HepG2 (cell line): ENCODE measurements at regions not wholly inside any gene's neighbourhood (a gene's known extent, or its start where the extent isn't known, plus 50 kb on each side); places are given as distances from the start of the nearest gene placed in this dataset.

ENCODE experiments used
- FLYWCH1 ChIP-seq: sonication (generic); formaldehyde crosslinking; IDR thresholded peaks from 2 replicates; pipeline ENCODE4 v1.8.1; 2023; ENCODE audit warnings: mild to moderate bottlenecking, missing genetic modification reagents
- GFI1 ChIP-seq: sonication (generic); formaldehyde crosslinking; IDR thresholded peaks from 2 replicates; pipeline ENCODE4 v1.5.0; 2020; ENCODE audit warnings: missing genetic modification reagents, mild to moderate bottlenecking, borderline replicate concordance
- GPN1 ChIP-seq: sonication (generic); formaldehyde crosslinking; IDR thresholded peaks from 2 replicates; pipeline ENCODE4 v1.5.1; 2020; ENCODE audit warnings: missing genetic modification reagents, borderline replicate concordance
- HDAC2 ChIP-seq: sonication (generic); formaldehyde crosslinking; IDR thresholded peaks from 2 replicates; pipeline ENCODE4 v1.4.0; 2020; ENCODE audit warnings: missing genetic modification reagents
- IRF2 ChIP-seq: IDR thresholded peaks from 2 replicates; pipeline ENCODE4 v1.6.1; 2018; ENCODE audit warnings: missing genetic modification reagents, missing compliant biosample characterization
- JDP2 ChIP-seq: sonication (generic); formaldehyde crosslinking; IDR thresholded peaks from 2 replicates; pipeline ENCODE4 v1.8.1; 2022; ENCODE audit warnings: missing genetic modification reagents, borderline replicate concordance
- MTF1 ChIP-seq: sonication (generic); formaldehyde crosslinking; IDR thresholded peaks from 2 replicates; pipeline ENCODE4 v1.5.0; 2020; ENCODE audit warnings: missing genetic modification reagents
- MXD3 ChIP-seq: IDR thresholded peaks from 2 replicates; pipeline ENCODE4 v1.6.1; 2016; ENCODE audit warnings: mild to moderate bottlenecking, missing biosample characterization, missing genetic modification reagents
- MYPOP ChIP-seq: sonication (generic); formaldehyde crosslinking; IDR thresholded peaks from 2 replicates; pipeline ENCODE4 v1.8.1; 2023; ENCODE audit warnings: mild to moderate bottlenecking, moderate library complexity, missing genetic modification reagents
- NFE2L1 ChIP-seq: sonication (generic); formaldehyde crosslinking; IDR thresholded peaks from 2 replicates; pipeline ENCODE4 v1.4.0; 2020; ENCODE audit warnings: missing genetic modification reagents, mild to moderate bottlenecking, borderline replicate concordance
- NFYC ChIP-seq: IDR thresholded peaks from 2 replicates; pipeline ENCODE4 v1.6.1; 2016; ENCODE audit warnings: missing genetic modification reagents, missing compliant biosample characterization
- PHF5A ChIP-seq: IDR thresholded peaks from one replicate; pipeline ENCODE4 v1.6.1; 2018; ENCODE audit warnings: low read depth, missing genetic modification reagents; ENCODE audit not compliant: unreplicated experiment
- RBM39 ChIP-seq: fragments of 200-400 bp; formaldehyde crosslinking; IDR thresholded peaks from one replicate; pipeline ENCODE4 v1.6.1; 2018; ENCODE audit warnings: antibody characterized with exemption, mild to moderate bottlenecking, low read depth, low read length; ENCODE audit not compliant: poor library complexity, severe bottlenecking
- RXRA ChIP-seq: sonication (generic); formaldehyde crosslinking; IDR thresholded peaks from 2 replicates; pipeline ENCODE4 v1.5.1; 2020; ENCODE audit warnings: missing genetic modification reagents
- SETDB1 ChIP-seq: sonication (generic); formaldehyde crosslinking; IDR thresholded peaks from 2 replicates; pipeline ENCODE4 v1.5.1; 2020; ENCODE audit warnings: missing genetic modification reagents, mild to moderate bottlenecking, borderline replicate concordance
- TFDP2 ChIP-seq: sonication (generic); formaldehyde crosslinking; IDR thresholded peaks from 2 replicates; pipeline ENCODE4 v1.4.0; 2020; ENCODE audit warnings: missing genetic modification reagents
- XRCC5 ChIP-seq: fragments of 200-400 bp; formaldehyde crosslinking; optimal IDR thresholded peaks from 2 replicates; pipeline ENCODE3; 2017; ENCODE audit warnings: mild to moderate bottlenecking, low read length
- YY1 ChIP-seq: IDR thresholded peaks from 2 replicates; pipeline ENCODE4 v1.6.1; 2011; ENCODE audit warnings: low read length, low read depth, moderate library complexity, mild to moderate bottlenecking; ENCODE audit not compliant: insufficient read depth, insufficient replicate concordance
- ZFX ChIP-seq: sonication (generic); formaldehyde crosslinking; IDR thresholded peaks from 2 replicates; pipeline ENCODE4 v1.4.0; 2020; ENCODE audit warnings: mild to moderate bottlenecking, low read depth, missing genetic modification reagents, moderate library complexity
- ZNF12 ChIP-seq: sonication (generic); formaldehyde crosslinking; IDR thresholded peaks from 2 replicates; pipeline ENCODE4 v1.5.0; 2020; ENCODE audit warnings: missing genetic modification reagents
- ZNF160 ChIP-seq: sonication (generic); formaldehyde crosslinking; IDR thresholded peaks from 2 replicates; pipeline ENCODE4 v1.8.0; 2022; ENCODE audit warnings: mild to moderate bottlenecking, inconsistent platforms, missing genetic modification reagents
- ZNF367 ChIP-seq: sonication (generic); formaldehyde crosslinking; IDR thresholded peaks from 2 replicates; pipeline ENCODE4 v1.4.0; 2020; ENCODE audit warnings: missing genetic modification reagents, borderline replicate concordance
- ZNF512 ChIP-seq: sonication (generic); formaldehyde crosslinking; IDR thresholded peaks from 2 replicates; pipeline ENCODE4 v1.4.0; 2020; ENCODE audit warnings: mild to moderate bottlenecking, missing genetic modification reagents
- ZNF703 ChIP-seq: sonication (generic); formaldehyde crosslinking; IDR thresholded peaks from 2 replicates; pipeline ENCODE4 v1.5.1; 2020; ENCODE audit warnings: missing genetic modification reagents, mild to moderate bottlenecking, moderate library complexity, borderline replicate concordance
- ZSCAN31 ChIP-seq: sonication (generic); formaldehyde crosslinking; IDR thresholded peaks from 2 replicates; pipeline ENCODE4 v1.5.0; 2020; ENCODE audit warnings: low read depth, mild to moderate bottlenecking, missing genetic modification reagents

- TF ChIP-seq ZNF512 (CRISPR knock-in tag), result no peak
- peak; percentile 55 for TF ChIP-seq XRCC5
- no peak for TF ChIP-seq MXD3
- 0 out of 2 replicates have a peak, but pooled peaks have one; percentile 47 for TF ChIP-seq ZSCAN31 (CRISPR knock-in tag)
- TF ChIP-seq GPN1 (CRISPR knock-in tag), result 0 out of 2 replicates have a peak, but pooled peaks have one; percentile 33
- no peak for TF ChIP-seq ZFX (CRISPR knock-in tag)
- TF ChIP-seq PHF5A (CRISPR knock-in tag), result no peak
- no peak for TF ChIP-seq RBM39
- 0 out of 2 replicates have a peak, but pooled peaks have one; percentile 50 for TF ChIP-seq FLYWCH1 (CRISPR knock-in tag)
- 0 out of 2 replicates have a peak, but pooled peaks have one; percentile 27 for TF ChIP-seq MYPOP (CRISPR knock-in tag)
- no peak for TF ChIP-seq YY1
- TF ChIP-seq IRF2 (CRISPR knock-in tag), result no peak
- no peak for TF ChIP-seq JDP2 (CRISPR knock-in tag)
- TF ChIP-seq TFDP2, result no peak
- TF ChIP-seq RXRA (CRISPR knock-in tag), result no peak
- TF ChIP-seq GFI1 (CRISPR knock-in tag), result no peak
- no peak for TF ChIP-seq ZNF703 (CRISPR knock-in tag)
- 0 out of 2 replicates have a peak, but pooled peaks have one; percentile 26 for TF ChIP-seq ZNF12
- peak; percentile 62; the same call in 1 of the 2 replicates for TF ChIP-seq HDAC2
- no peak for TF ChIP-seq NFYC (CRISPR knock-in tag)
- TF ChIP-seq NFE2L1 (CRISPR knock-in tag), result no peak
- TF ChIP-seq MTF1 (CRISPR knock-in tag), result 0 out of 2 replicates have a peak, but pooled peaks have one; percentile 27
- TF ChIP-seq ZNF160 (CRISPR knock-in tag), result no peak; the same call in 1 of the 2 replicates
- TF ChIP-seq SETDB1 (CRISPR knock-in tag), result no peak
- no peak for TF ChIP-seq ZNF367
Observed at GRCh38 chr11:43576803-43577521, 103.6 kb upstream of the HSD17B12 start (continued).
